ENCODE measurements at regions not wholly inside any gene's neighbourhood (a gene's known extent, or its start where the extent isn't known, plus 50 kb on each side); places are given as distances from the start of the nearest gene placed in this dataset.

DNA sequence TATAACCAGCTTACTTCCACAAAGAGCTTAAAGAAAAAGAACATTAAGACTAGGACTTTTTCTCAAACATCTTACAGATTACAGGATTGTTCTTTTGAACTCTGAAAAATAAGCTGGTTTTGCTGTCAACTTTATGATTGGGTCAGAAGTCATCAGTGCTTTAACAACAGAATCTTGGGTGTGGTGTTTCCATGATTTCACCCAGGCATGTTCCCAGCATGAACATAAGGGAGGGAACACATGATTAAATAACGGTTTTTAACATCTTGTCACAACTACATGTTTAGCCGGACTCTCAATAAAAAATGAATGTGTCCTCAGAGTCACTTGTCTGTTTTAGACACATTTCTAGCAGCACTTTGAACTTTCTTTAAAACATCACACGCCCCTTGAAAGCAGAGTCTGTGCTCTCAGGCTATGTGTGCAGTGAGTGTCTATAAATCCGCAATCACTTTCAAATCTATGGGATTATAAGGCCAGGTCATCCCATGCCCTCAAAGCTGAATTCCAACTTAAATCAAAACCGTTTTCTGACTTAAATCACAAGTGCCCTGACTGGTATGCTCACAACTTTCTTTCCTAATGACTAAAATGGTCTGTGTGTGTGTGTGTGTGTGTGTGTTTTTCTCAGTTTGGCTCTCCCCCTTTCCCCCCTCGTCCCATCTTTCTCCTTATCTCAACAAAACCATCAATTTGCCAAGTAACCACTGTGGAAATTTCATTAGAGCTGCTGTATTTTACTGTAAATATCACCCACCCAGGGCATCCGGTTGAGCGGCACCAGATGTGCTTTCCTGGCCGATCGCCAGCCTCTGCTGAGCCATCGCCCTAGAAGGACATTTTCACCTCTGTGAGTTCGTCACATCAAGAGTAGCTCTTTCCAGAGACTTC lies 216.8 kb upstream of the DTNBP1 start:
- Mint-ChIP-seq H3K27me3 (peaks cover 4% of the 10 kb centered on the region), H3K36me3 (no peaks in the 10 kb centered on the region), H3K4me3 (peak overlapping the region in 2 of 4 donors; percentile 20 to 33), H3K4me1 (peaks cover 0 to 25% (median 3%) of the 10 kb centered on the region in 4 donors), H3K27ac (peak overlapping the region; percentile 20 to 72 (median 45)), H3K9me3 (peaks cover 0 to 1% (median 0%) of the 10 kb centered on the region in 7 donors)
- no peak overlapping the region for H3K27ac ChIP-seq (ENCODE audit: insufficient read depth, low read length, poor library complexity, severe bottlenecking)
- ATAC-seq (ENCODE audit: low read depth in 2 of 2) (peak; percentile 58), DNase-seq (peak in 2 of 3 donors; percentile 30 to 53)
- no peaks in the 10 kb centered on the region for H3K9me3 ChIP-seq (ENCODE audit: control insufficient read depth in 2 of 2, low read length in 2 of 2)
- no peaks in the 10 kb centered on the region for H3K36me3 ChIP-seq (ENCODE audit: control insufficient read depth, insufficient read depth, low read length)
- H3K4me3 ChIP-seq (ENCODE audit: low read depth, low read length) = no peak overlapping the region
- no peaks in the 10 kb centered on the region for H3K4me1 ChIP-seq (ENCODE audit: control insufficient read depth, insufficient read depth, low read length, poor library complexity, severe bottlenecking)
- H3K27me3 ChIP-seq (ENCODE audit: control insufficient read depth, insufficient read depth, low read length) = peaks cover 1% of the 10 kb centered on the region

DNA sequence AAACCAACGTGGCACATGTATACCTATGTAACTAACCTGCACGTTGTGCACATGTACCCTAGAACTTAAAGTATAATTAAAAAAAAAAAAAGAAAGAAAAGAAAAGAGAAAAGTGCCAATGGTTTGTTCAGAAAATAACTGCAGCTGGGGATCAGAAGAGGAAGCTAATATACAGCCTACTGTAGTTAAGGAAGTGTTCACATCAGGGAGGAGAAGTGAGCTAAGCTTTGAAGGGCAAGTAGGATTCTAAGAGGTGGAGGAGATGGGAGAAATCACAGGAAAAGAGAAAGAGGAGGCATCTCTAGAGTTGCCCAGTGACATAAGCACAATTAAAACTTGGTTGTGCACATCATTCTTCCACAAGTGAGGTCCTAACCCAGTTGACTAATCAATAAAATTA lies 214.4 kb upstream of the DTNBP1 start:
- H3K27ac ChIP-seq (ENCODE audit: insufficient read depth, low read length, poor library complexity, severe bottlenecking) = no peak overlapping the region
- H3K27ac Mint-ChIP-seq = no peak overlapping the region
- no peaks in the 10 kb centered on the region for H3K4me1 ChIP-seq (ENCODE audit: control insufficient read depth, insufficient read depth, low read length, poor library complexity, severe bottlenecking)

DNA sequence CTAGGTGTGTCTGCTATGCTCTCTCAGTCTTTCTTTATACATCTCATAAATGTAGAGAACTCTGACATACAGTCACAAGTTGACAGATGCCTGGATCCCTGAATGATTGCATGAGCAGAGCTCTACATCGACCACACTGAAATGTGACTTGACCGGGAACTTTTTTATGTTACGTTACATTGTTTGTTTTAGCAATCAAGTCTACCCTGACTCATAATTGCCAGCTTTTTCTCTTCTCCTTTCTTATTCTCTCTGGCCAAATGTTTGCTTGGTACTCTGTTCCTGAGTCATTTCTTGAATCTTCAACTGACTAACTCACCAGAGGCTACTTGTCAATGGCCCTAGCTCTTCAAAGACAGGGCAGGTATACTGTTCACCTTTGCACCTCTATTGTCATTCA lies 213.6 kb upstream of the DTNBP1 start:
- H3K27me3 ChIP-seq (ENCODE audit: control insufficient read depth, insufficient read depth, low read length) = peaks cover 7% of the 10 kb centered on the region
- no peak overlapping the region for H3K27ac Mint-ChIP-seq
- H3K4me3 Mint-ChIP-seq = no peak overlapping the region
- H3K27me3 Mint-ChIP-seq = no peaks in the 10 kb centered on the region
- no peak overlapping the region for H3K4me3 ChIP-seq (ENCODE audit: low read depth, low read length)
- no peaks in the 10 kb centered on the region for H3K9me3 ChIP-seq (ENCODE audit: control insufficient read depth in 2 of 2, low read length in 2 of 2)
- H3K27ac ChIP-seq (ENCODE audit: insufficient read depth, low read length, poor library complexity, severe bottlenecking) = no peak overlapping the region
- peaks cover 0 to 25% (median 5%) of the 10 kb centered on the region in 4 donors for H3K4me1 Mint-ChIP-seq
- no peaks in the 10 kb centered on the region for H3K36me3 Mint-ChIP-seq
- H3K4me1 ChIP-seq (ENCODE audit: control insufficient read depth, insufficient read depth, low read length, poor library complexity, severe bottlenecking) = no peaks in the 10 kb centered on the region
- no peaks in the 10 kb centered on the region for H3K36me3 ChIP-seq (ENCODE audit: control insufficient read depth, insufficient read depth, low read length)
- peak in 1 of 2 donors; percentile 30 for ATAC-seq (ENCODE audit: low read depth in 2 of 2)
- H3K9me3 Mint-ChIP-seq = peaks cover 0 to 1% (median 0%) of the 10 kb centered on the region in 7 donors
- no peak for DNase-seq

More for the DNA sequence above, 214.4 kb upstream of the DTNBP1 start:
- Histone ChIP-seq H3K27me3 (ENCODE audit: control insufficient read depth, insufficient read depth, low read length) (peaks cover 4% of the 10 kb centered on the region), H3K36me3 (ENCODE audit: control insufficient read depth, insufficient read depth, low read length) (no peaks in the 10 kb centered on the region), H3K4me3 (ENCODE audit: low read depth, low read length) (no peak overlapping the region), H3K9me3 (ENCODE audit: control insufficient read depth in 2 of 2, low read length in 2 of 2) (no peaks in the 10 kb centered on the region)
- no peak for ATAC-seq (ENCODE audit: low read depth in 2 of 2)
- peaks cover 0 to 25% (median 3%) of the 10 kb centered on the region in 4 donors for H3K4me1 Mint-ChIP-seq
- no peaks in the 10 kb centered on the region for H3K36me3 Mint-ChIP-seq
- no peak for DNase-seq
- no peaks in the 10 kb centered on the region for H3K27me3 Mint-ChIP-seq
- H3K4me3 Mint-ChIP-seq = no peak overlapping the region
- H3K9me3 Mint-ChIP-seq = peaks cover 0 to 1% (median 0%) of the 10 kb centered on the region in 7 donors

DNA sequence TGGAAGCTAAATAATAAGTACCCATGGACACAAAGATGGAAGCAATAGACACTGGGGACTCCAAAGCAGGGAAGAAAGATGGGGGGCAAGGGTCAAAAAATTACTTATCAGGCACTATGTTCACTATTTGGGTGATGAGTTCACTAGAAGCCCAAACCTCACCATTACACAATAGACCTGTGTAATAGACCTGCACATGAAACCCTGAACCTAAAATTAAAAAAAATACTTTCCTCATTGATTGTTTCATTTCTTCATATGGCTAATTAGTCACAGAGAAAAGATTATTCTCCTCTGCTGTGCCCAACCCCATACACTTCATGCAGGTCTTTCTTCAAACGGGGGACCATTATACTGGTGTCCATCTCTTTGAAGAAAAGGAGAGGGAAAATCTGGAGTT lies 213.0 kb upstream of the DTNBP1 start:
- Histone ChIP-seq H3K27me3 (ENCODE audit: control insufficient read depth, insufficient read depth, low read length) (peaks cover 8% of the 10 kb centered on the region), H3K36me3 (ENCODE audit: control insufficient read depth, insufficient read depth, low read length) (no peaks in the 10 kb centered on the region), H3K9me3 (ENCODE audit: control insufficient read depth in 2 of 2, low read length in 2 of 2) (no peaks in the 10 kb centered on the region), H3K4me3 (ENCODE audit: low read depth, low read length) (no peak overlapping the region), H3K4me1 (ENCODE audit: control insufficient read depth, insufficient read depth, low read length, poor library complexity, severe bottlenecking) (no peaks in the 10 kb centered on the region), H3K27ac (ENCODE audit: insufficient read depth, low read length, poor library complexity, severe bottlenecking) (no peak overlapping the region)
- Mint-ChIP-seq H3K27me3 (no peaks in the 10 kb centered on the region), H3K4me1 (peaks cover 0 to 21% (median 4%) of the 10 kb centered on the region in 4 donors), H3K9me3 (peaks cover 0 to 1% (median 0%) of the 10 kb centered on the region in 7 donors), H3K36me3 (no peaks in the 10 kb centered on the region), H3K4me3 (no peak overlapping the region), H3K27ac (no peak overlapping the region)
- ATAC-seq (ENCODE audit: low read depth in 2 of 2) (no peak), DNase-seq (no peak)

DNA sequence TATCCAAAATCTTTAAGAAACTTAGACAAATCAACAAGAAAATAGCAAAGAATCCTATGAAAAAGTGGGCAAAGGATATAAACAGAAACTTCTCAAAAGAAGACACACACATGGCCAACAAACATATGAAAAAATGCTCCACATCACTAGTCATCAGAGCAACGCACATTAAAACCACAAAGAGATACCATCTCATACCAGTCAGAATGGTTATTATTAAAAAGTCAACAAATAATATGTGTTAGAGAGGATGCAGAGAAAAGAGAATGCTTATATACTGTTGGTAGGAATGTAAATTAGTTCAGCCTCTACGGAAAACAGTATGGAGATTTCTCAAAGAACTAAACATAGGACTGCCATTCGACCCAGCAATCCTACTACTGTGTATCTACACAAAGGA lies 212.0 kb upstream of the DTNBP1 start:
- H3K4me1 ChIP-seq (ENCODE audit: control insufficient read depth, insufficient read depth, low read length, poor library complexity, severe bottlenecking) = no peaks in the 10 kb centered on the region
- H3K4me1 Mint-ChIP-seq = peaks cover 0 to 12% (median 2%) of the 10 kb centered on the region in 4 donors
- no peak overlapping the region for H3K4me3 Mint-ChIP-seq
- no peaks in the 10 kb centered on the region for H3K36me3 Mint-ChIP-seq
- H3K36me3 ChIP-seq (ENCODE audit: control insufficient read depth, insufficient read depth, low read length) = no peaks in the 10 kb centered on the region
- no peak overlapping the region for H3K27ac ChIP-seq (ENCODE audit: insufficient read depth, low read length, poor library complexity, severe bottlenecking)
- peaks cover 8% of the 10 kb centered on the region for H3K27me3 ChIP-seq (ENCODE audit: control insufficient read depth, insufficient read depth, low read length)
- H3K27ac Mint-ChIP-seq = no peak overlapping the region
- DNase-seq (no peak), ATAC-seq (ENCODE audit: low read depth in 2 of 2) (no peak)
- peaks cover 0 to 1% (median 0%) of the 10 kb centered on the region in 7 donors for H3K9me3 Mint-ChIP-seq
- no peak overlapping the region for H3K4me3 ChIP-seq (ENCODE audit: low read depth, low read length)
- no peaks in the 10 kb centered on the region for H3K9me3 ChIP-seq (ENCODE audit: control insufficient read depth in 2 of 2, low read length in 2 of 2)
- H3K27me3 Mint-ChIP-seq = peaks cover 4% of the 10 kb centered on the region

DNA sequence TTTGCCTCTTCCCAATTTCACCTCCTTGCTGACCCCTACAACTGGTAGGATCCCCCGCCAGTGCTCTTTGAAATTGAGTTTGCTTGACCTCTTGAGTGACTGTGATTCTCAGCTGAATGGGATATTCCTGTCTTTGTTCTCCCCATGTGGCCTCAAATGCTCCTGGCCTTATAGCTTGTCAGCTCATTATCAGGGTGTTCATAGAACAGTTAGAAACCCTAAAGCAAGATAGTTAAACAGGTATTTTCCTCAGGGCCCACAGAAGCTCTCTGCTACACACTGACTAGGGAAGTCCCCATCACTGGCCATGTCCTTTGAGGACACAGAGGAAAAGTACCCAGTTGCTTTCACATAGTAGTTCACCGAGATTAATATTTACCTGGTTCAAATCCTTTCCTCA lies 211.5 kb upstream of the DTNBP1 start:
- no peak for DNase-seq
- no peaks in the 10 kb centered on the region for H3K4me1 ChIP-seq (ENCODE audit: control insufficient read depth, insufficient read depth, low read length, poor library complexity, severe bottlenecking)
- H3K27me3 ChIP-seq (ENCODE audit: control insufficient read depth, insufficient read depth, low read length) = peaks cover 8% of the 10 kb centered on the region
- H3K36me3 Mint-ChIP-seq = no peaks in the 10 kb centered on the region
- H3K9me3 Mint-ChIP-seq = peaks cover 0 to 1% (median 0%) of the 10 kb centered on the region in 7 donors
- H3K27me3 Mint-ChIP-seq = peaks cover 4% of the 10 kb centered on the region
- H3K36me3 ChIP-seq (ENCODE audit: control insufficient read depth, insufficient read depth, low read length) = no peaks in the 10 kb centered on the region
- no peaks in the 10 kb centered on the region for H3K9me3 ChIP-seq (ENCODE audit: control insufficient read depth in 2 of 2, low read length in 2 of 2)
- peaks cover 0 to 7% (median 2%) of the 10 kb centered on the region in 4 donors for H3K4me1 Mint-ChIP-seq
- no peak overlapping the region for H3K27ac Mint-ChIP-seq
- no peak overlapping the region for H3K4me3 ChIP-seq (ENCODE audit: low read depth, low read length)
- ATAC-seq (ENCODE audit: low read depth in 2 of 2) = no peak
- no peak overlapping the region for H3K27ac ChIP-seq (ENCODE audit: insufficient read depth, low read length, poor library complexity, severe bottlenecking)
- no peak overlapping the region for H3K4me3 Mint-ChIP-seq

DNA sequence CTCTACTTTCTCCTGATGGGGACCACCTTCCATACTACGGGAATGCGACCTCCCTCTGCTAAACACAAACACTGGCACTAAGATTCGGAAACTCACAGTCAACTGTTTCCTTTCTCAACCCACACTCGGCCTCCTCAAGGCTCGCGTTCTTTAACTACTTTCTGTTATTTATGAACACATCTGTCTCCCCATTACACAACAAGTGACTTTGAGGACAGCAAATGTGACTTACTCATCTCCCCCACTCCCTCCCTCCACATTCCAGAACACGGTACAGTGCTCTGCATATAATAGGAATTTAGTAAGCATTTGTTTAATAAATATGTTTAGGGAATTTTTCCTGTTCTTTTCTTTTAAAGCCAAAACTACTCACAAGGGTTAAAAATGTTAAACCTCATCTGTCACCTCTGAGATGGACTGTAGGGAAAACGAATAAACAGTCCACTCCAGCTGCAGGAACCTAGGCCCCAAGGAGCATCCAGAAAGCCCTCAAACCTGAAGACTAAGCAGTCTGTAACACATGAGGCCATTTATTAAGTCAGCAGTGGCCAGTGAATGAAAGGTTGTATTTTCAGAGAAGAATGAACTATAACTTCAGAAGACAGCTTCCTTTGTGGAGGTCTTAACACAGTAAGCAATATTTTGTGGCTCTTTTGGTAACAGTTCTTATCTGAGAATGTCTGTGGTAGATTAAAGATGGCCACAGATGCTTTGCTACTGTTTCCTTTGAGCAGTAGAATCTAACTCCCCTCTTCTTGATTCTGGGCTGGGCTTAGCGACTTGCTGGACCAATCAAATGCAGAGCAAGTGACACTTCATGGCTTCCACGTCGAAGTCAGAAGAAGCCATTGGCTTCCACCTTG lies 209.6 kb upstream of the DTNBP1 start:
- Histone ChIP-seq H3K27ac (ENCODE audit: insufficient read depth, low read length, poor library complexity, severe bottlenecking) (no peak overlapping the region), H3K27me3 (ENCODE audit: control insufficient read depth, insufficient read depth, low read length) (peaks cover 6% of the 10 kb centered on the region), H3K4me3 (ENCODE audit: low read depth, low read length) (no peak overlapping the region), H3K9me3 (ENCODE audit: control insufficient read depth in 2 of 2, low read length in 2 of 2) (no peaks in the 10 kb centered on the region), H3K36me3 (ENCODE audit: control insufficient read depth, insufficient read depth, low read length) (no peaks in the 10 kb centered on the region), H3K4me1 (ENCODE audit: control insufficient read depth, insufficient read depth, low read length, poor library complexity, severe bottlenecking) (no peaks in the 10 kb centered on the region)
- H3K9me3 Mint-ChIP-seq = peaks cover 0 to 1% (median 0%) of the 10 kb centered on the region in 7 donors
- H3K27me3 Mint-ChIP-seq = peaks cover 15% of the 10 kb centered on the region
- H3K27ac Mint-ChIP-seq = no peak overlapping the region
- ATAC-seq (ENCODE audit: low read depth in 2 of 2) (no peak), DNase-seq (no peak)
- peaks cover 0 to 4% (median 0%) of the 10 kb centered on the region in 4 donors for H3K4me1 Mint-ChIP-seq
- H3K36me3 Mint-ChIP-seq = no peaks in the 10 kb centered on the region
- H3K4me3 Mint-ChIP-seq = no peak overlapping the region
